ENCODE measurements at regions not wholly inside any gene's neighbourhood (a gene's known extent, or its start where the extent isn't known, plus 50 kb on each side); places are given as distances from the start of the nearest gene placed in this dataset.

DNA sequence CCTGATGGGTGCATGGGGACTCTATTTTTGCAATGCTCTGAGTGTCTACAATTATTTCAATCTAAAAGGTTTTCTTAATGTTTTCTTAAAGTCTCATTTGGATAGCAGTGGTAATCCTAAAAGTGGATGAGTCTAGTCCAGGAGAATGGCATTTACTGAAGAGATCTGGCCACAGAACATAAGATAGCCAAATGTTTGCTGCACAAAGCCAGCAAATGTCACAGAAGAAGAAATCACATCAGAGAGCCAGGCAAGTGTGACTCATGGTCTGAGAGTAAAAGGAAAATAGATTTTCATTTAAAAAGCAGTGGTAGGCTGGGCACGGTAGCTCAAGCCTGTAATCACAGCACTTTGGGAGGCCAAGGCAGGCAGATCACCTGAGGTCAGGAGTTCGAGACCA, 352.7 kb upstream of the GRAMD2B start:
- H3K27me3 Mint-ChIP-seq (ENCODE audit: insufficient read depth), result no peaks in the 10 kb centered on the region
- no peak overlapping the region for H3K4me3 Mint-ChIP-seq
- H3K4me1 Mint-ChIP-seq (ENCODE audit: low read depth), result no peaks in the 10 kb centered on the region
- DNase-seq, result no peak
- H3K27ac Mint-ChIP-seq, result no peak overlapping the region
- TF ChIP-seq, protein P1, sequence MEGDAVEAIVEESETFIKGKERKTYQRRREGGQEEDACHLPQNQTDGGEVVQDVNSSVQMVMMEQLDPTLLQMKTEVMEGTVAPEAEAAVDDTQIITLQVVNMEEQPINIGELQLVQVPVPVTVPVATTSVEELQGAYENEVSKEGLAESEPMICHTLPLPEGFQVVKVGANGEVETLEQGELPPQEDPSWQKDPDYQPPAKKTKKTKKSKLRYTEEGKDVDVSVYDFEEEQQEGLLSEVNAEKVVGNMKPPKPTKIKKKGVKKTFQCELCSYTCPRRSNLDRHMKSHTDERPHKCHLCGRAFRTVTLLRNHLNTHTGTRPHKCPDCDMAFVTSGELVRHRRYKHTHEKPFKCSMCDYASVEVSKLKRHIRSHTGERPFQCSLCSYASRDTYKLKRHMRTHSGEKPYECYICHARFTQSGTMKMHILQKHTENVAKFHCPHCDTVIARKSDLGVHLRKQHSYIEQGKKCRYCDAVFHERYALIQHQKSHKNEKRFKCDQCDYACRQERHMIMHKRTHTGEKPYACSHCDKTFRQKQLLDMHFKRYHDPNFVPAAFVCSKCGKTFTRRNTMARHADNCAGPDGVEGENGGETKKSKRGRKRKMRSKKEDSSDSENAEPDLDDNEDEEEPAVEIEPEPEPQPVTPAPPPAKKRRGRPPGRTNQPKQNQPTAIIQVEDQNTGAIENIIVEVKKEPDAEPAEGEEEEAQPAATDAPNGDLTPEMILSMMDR (IDR thresholded peaks at IDR 0.05), result no peak
- H3K9me3 Mint-ChIP-seq, result peaks cover 42% of the 10 kb centered on the region
- no peaks in the 10 kb centered on the region; the same call in 1 of the 2 replicates for H3K36me3 Mint-ChIP-seq (ENCODE audit: low read depth)

DNA sequence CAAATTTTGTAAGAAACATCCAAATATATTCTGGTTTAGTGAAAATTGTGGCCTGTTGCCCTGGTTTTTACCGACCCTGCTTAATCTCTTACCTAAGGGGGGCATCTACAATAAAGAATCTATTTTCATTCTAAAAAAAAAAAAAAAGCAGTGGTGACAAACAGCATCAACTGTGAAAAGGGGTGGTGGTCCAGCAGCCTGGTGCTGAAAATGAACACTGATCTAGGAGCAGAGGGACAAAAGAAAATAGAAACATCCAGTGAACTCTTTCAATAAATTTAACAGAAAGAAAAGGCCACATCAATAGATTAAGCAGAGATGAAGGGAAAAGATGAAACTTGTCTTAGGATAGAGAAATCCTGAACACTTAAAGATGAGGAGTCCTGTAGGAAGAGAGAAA, 348.7 kb upstream of the GRAMD2B start:
- TF ChIP-seq, protein P1 (IDR thresholded peaks at IDR 0.05), result no peak
- Mint-ChIP-seq H3K36me3 (ENCODE audit: low read depth) (no peaks in the 10 kb centered on the region; the same call in 1 of the 2 replicates), H3K27ac (no peak overlapping the region), H3K4me3 (no peak overlapping the region), H3K4me1 (ENCODE audit: low read depth) (no peaks in the 10 kb centered on the region), H3K9me3 (peaks cover 44% of the 10 kb centered on the region), H3K27me3 (ENCODE audit: insufficient read depth) (no peaks in the 10 kb centered on the region)
- no peak for DNase-seq

DNA sequence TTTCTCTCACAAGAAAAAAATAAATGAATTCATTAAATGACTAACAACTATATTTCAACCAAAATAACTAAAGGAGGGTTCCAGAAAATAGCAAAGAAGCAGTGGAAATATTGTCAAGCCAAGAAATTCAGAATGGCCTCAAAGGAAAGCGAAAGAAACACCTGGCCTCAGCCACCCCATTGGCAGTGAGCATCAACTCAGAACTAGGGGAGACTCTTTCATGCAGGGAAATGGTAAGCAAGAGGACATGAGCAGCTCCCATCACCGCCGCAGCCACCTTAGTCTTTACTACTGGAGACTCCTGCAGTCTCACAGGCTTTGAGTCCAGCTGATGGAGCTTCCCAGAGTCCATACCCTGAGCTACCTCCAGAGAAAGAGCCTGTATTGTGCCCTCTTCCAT, 343.9 kb upstream of the GRAMD2B start:
- TF ChIP-seq, protein P1 (IDR thresholded peaks at IDR 0.05), result no peak

DNA sequence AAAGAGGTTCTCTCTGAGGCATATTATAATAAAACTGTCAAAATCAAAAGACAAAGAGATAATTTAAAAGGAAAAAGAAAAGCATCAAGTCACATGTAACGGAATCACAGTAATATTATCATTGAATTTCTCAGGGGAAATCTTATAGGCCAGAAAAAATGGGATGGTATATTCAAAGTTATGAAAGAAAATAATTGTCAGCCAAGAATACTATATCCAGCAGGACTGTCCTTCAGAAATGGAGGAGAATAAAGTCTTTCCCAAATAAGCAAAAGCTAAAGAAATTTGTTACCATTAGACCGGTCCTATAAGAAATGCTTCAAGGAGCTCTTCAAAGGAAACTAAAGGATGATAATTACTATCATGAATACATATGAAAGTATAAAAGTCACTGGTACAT, 342.0 kb upstream of the GRAMD2B start:
- Mint-ChIP-seq H3K9me3 (peaks cover 51% of the 10 kb centered on the region), H3K4me1 (ENCODE audit: low read depth) (no peaks in the 10 kb centered on the region), H3K27me3 (ENCODE audit: insufficient read depth) (no peaks in the 10 kb centered on the region), H3K4me3 (no peak overlapping the region), H3K36me3 (ENCODE audit: low read depth) (no peaks in the 10 kb centered on the region), H3K27ac (no peak overlapping the region)
- TF ChIP-seq, protein P1 (IDR thresholded peaks at IDR 0.05), result no peak
- DNase-seq, result no peak

More for the DNA sequence above, 343.9 kb upstream of the GRAMD2B start:
- Mint-ChIP-seq H3K9me3 (peaks cover 43% of the 10 kb centered on the region), H3K4me1 (ENCODE audit: low read depth) (no peaks in the 10 kb centered on the region), H3K27me3 (ENCODE audit: insufficient read depth) (no peaks in the 10 kb centered on the region), H3K36me3 (ENCODE audit: low read depth) (no peaks in the 10 kb centered on the region), H3K4me3 (no peak overlapping the region), H3K27ac (no peak overlapping the region)
- DNase-seq, result no peak

DNA sequence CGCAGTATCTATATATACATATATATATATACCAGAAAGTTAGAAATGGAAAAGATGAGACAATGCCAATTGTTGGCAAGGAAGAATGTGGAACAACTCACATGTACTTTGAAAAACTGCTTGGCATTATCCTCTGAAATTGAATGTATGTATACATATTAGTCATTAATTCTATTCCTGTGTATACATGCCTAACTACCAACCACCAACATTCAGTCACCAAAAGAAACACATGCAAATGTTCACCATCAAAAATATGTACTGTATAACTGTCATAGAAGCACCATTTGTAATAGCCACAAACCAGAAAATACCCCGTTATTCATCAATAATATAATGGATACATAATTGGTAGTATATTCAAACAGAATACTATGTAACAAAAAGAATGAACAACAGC, 330.2 kb upstream of the GRAMD2B start:
- Mint-ChIP-seq H3K9me3 (peaks cover 43% of the 10 kb centered on the region), H3K27me3 (ENCODE audit: insufficient read depth) (peaks cover 1% of the 10 kb centered on the region; the same call in 1 of the 2 replicates), H3K4me3 (no peak overlapping the region), H3K27ac (no peak overlapping the region), H3K4me1 (ENCODE audit: low read depth) (no peaks in the 10 kb centered on the region), H3K36me3 (ENCODE audit: low read depth) (no peaks in the 10 kb centered on the region)
- DNase-seq, result no peak
- TF ChIP-seq, protein P1 (IDR thresholded peaks at IDR 0.05), result no peak

DNA sequence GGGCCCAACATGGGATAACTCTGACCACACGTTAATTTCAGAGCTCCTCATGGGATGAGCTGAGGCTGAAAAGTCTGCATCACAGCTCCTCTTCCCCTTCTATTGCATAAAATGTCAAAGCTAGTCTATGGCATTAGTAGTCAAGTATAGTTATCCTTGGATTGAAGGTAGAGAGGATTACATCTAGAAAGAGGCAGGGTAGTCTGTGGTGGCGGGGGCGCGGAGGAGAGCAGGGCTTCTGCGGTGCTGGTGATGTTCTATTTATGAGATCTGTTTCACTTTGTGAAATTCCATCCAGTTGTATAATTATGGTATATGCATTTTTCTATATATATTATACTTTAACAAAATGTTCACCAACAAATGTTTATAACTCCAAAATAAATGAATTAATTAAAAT, 329.5 kb upstream of the GRAMD2B start:
- Mint-ChIP-seq H3K36me3 (ENCODE audit: low read depth) (no peaks in the 10 kb centered on the region), H3K27ac (no peak overlapping the region), H3K27me3 (ENCODE audit: insufficient read depth) (no peaks in the 10 kb centered on the region), H3K4me1 (ENCODE audit: low read depth) (no peaks in the 10 kb centered on the region), H3K9me3 (peaks cover 48% of the 10 kb centered on the region), H3K4me3 (no peak overlapping the region)
- DNase-seq, result no peak
- TF ChIP-seq, protein P1 (IDR thresholded peaks at IDR 0.05), result no peak

All from HFFc6 (cell line).